ENCODE measurements at regions not wholly inside any gene's neighbourhood (a gene's known extent, or its start where the extent isn't known, plus 50 kb on each side); places are given as distances from the start of the nearest gene placed in this dataset.

DNA sequence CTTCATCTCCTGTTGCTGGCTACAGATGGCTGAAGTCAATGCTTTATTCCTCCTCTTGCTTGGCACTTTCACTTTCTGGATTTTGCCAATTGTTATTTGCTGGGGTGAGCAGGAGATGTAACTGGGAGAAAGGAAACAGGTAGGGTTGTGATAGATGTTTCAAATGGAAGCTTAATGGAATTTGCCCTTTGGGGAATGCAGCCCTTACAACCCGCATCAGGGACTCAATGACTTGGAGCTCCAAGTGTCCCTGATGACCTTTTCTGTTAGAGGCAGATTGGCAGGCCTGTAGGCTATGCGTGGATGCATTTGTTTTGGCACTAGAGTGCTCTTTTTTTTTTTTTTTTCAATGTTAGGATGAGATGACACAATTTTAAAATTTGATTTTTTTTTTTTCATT, 219.9 kb upstream of the GLRA1 start:
- TF ChIP-seq, protein P1, sequence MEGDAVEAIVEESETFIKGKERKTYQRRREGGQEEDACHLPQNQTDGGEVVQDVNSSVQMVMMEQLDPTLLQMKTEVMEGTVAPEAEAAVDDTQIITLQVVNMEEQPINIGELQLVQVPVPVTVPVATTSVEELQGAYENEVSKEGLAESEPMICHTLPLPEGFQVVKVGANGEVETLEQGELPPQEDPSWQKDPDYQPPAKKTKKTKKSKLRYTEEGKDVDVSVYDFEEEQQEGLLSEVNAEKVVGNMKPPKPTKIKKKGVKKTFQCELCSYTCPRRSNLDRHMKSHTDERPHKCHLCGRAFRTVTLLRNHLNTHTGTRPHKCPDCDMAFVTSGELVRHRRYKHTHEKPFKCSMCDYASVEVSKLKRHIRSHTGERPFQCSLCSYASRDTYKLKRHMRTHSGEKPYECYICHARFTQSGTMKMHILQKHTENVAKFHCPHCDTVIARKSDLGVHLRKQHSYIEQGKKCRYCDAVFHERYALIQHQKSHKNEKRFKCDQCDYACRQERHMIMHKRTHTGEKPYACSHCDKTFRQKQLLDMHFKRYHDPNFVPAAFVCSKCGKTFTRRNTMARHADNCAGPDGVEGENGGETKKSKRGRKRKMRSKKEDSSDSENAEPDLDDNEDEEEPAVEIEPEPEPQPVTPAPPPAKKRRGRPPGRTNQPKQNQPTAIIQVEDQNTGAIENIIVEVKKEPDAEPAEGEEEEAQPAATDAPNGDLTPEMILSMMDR (IDR thresholded peaks at IDR 0.05) = no peak
- no peak for TF ChIP-seq EP300 (IDR thresholded peaks at IDR 0.05)
- no peak for TF ChIP-seq POLR2A (IDR thresholded peaks at IDR 0.05)

All from tibial nerve (tissue), 4 donors.